ENCODE measurements at regions not wholly inside any gene's neighbourhood (a gene's known extent, or its start where the extent isn't known, plus 50 kb on each side); places are given as distances from the start of the nearest gene placed in this dataset.

DNA sequence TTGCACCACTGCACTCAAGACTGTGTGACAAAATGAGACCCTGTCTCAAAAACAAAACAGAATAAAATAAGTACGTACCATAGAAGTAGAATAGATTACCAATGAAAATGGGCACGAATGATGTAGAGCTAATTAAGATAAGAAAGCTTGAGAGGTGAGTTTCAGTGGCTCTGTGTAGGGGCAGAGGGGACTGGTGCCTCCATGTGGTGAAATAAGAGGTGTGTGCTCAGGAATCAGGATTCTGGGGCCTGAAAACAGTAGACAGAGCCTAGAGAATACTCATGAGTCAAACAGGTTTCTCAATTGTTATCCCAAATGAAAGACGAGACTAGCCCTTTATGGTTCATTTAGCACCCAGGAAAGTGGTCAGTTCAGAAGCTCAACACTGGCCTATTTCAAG is 1145.1 kb downstream of the FLRT2 start:
- no peaks in the 10 kb centered on the region for H3K9me3 ChIP-seq (ENCODE audit: control insufficient read depth, insufficient read depth, low read length)
- no peak overlapping the region for H3K9ac ChIP-seq (ENCODE audit: low read depth, low read length)
- H3K4me1 ChIP-seq (ENCODE audit: insufficient read depth, low read length) = no peaks in the 10 kb centered on the region
- H3K36me3 ChIP-seq (ENCODE audit: insufficient read depth, low read length) = no peaks in the 10 kb centered on the region

DNA sequence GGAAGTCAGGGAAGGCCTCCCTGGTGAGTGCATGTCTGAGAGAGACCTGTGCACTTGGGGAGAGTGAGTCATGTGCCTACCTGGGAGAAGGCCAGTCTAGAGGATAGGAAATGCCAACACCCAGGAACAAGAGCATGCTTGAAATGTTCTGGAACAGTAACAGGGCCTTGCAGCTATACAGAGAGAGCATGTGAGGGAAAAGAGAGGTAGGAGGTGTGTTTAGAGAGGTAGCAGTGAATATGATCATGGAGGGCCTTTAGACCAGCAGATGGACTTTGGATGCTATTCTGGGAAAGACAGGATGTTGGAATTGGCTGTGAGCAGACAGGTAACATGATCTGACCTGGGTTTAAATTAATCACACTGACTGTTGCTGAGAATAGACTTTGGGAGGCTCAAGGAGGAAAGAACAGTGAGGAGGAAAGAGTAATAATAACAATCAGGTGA is 1143.6 kb downstream of the FLRT2 start:
- H3K4me1 ChIP-seq (ENCODE audit: insufficient read depth, low read length) = no peaks in the 10 kb centered on the region
- no peak overlapping the region for H3K9ac ChIP-seq (ENCODE audit: low read depth, low read length)
- H3K9me3 ChIP-seq (ENCODE audit: control insufficient read depth, insufficient read depth, low read length) = no peaks in the 10 kb centered on the region
- no peaks in the 10 kb centered on the region for H3K36me3 ChIP-seq (ENCODE audit: insufficient read depth, low read length)

DNA sequence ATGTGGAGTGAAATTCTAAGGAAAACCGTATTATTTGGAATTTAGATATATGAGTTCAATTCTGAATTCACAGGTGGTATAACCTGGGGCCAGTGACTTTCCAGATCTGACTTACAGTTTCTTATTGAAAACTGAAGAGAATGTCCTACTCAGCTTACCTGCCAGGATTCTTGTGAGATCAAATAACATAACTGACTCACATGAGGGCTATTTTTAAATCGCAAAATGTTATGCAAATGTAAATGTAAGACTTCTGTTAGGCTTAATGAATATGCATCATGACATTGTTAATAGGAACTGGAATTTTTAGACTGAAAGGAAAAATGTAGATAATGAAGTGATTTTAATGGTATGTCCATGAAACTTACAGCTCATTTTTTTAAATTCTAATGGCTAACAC is 1142.1 kb downstream of the FLRT2 start:
- no peak overlapping the region for H3K9ac ChIP-seq (ENCODE audit: low read depth, low read length)

DNA sequence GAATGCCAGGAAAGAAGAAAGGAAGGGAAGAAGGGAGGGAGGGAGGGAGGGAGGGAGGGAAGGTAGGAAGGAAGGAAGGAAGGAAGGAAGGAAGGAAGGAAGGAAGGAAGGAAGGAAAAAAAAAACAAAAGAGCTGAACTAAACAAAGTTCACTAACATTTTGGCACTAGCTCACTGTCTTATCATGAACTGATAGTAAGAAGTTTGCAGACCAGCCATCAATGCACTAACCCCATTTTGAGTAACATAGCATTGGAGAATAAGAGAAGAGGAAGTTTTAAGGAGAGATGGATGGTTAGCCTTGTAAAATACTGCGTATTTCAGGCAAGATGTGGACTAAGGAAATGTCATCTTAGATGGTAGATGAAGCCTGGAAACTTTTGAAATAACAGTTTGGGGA is 1136.0 kb downstream of the FLRT2 start:
- no peaks in the 10 kb centered on the region for H3K9me3 ChIP-seq (ENCODE audit: control insufficient read depth, insufficient read depth, low read length)
- no peak overlapping the region for H3K9ac ChIP-seq (ENCODE audit: low read depth, low read length)
- no peaks in the 10 kb centered on the region for H3K4me1 ChIP-seq (ENCODE audit: insufficient read depth, low read length)
- no peaks in the 10 kb centered on the region for H3K36me3 ChIP-seq (ENCODE audit: insufficient read depth, low read length)

More for the DNA sequence above, 1142.1 kb downstream of the FLRT2 start:
- Histone ChIP-seq H3K9me3 (ENCODE audit: control insufficient read depth, insufficient read depth, low read length) (no peaks in the 10 kb centered on the region), H3K4me1 (ENCODE audit: insufficient read depth, low read length) (no peaks in the 10 kb centered on the region), H3K36me3 (ENCODE audit: insufficient read depth, low read length) (no peaks in the 10 kb centered on the region)

DNA sequence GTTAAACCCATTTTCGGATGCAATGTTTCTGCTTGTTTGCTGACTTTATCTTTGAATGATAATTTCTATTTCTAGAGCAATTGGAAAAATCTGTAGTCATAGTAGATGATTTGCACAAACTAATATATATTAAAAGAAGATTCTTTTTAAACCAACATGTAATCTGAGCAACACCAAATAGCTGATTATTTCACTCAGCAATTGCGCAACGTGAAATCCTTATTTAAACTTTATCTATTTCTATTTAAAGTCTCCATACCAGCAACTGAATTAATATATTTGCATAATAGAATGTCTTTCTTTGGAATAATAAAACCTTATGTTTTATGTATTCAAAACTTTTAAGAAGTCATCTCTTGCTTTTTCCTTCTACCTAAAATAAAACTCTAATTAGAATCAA is 1132.4 kb downstream of the FLRT2 start:
- H3K9ac ChIP-seq (ENCODE audit: low read depth, low read length) = no peak overlapping the region
- no peaks in the 10 kb centered on the region for H3K4me1 ChIP-seq (ENCODE audit: insufficient read depth, low read length)
- no peaks in the 10 kb centered on the region for H3K36me3 ChIP-seq (ENCODE audit: insufficient read depth, low read length)
- H3K9me3 ChIP-seq (ENCODE audit: control insufficient read depth, insufficient read depth, low read length) = no peaks in the 10 kb centered on the region

DNA sequence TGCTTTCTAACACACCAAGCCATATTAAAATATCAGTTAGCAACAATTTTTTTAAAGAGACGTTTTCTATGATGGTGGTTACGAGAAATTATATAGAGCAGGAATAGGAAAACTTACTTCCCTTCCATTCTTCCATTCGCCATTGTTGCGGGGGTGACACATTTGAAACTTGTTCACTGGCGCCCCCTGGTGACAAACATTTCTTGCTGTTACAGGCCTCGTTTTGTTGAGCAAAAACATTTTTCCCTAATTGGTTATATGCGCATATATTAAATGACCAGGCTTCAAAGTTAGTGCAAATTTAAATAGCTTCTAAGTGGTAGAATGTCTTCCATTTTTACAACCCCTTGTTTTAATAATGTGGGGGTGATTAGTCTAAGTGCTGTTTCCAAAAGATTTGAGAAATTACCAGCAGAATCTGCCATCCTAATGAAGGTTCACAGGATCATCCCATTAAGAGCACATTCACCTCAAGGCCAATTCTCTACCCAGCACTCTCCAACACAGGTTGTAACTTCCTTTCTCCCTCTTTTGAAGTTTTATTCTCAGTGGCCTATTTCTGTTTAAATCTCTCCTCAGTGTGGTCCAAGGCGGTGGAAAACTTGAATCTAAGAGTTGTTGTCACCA is 1124.7 kb downstream of the FLRT2 start:
- no peak overlapping the region for H3K9ac ChIP-seq (ENCODE audit: low read depth, low read length)
- H3K4me1 ChIP-seq (ENCODE audit: insufficient read depth, low read length) = peaks cover 3% of the 10 kb centered on the region; the same call in 1 of the 2 replicates
- no peaks in the 10 kb centered on the region for H3K9me3 ChIP-seq (ENCODE audit: control insufficient read depth, insufficient read depth, low read length)
- H3K36me3 ChIP-seq (ENCODE audit: insufficient read depth, low read length) = no peaks in the 10 kb centered on the region

DNA sequence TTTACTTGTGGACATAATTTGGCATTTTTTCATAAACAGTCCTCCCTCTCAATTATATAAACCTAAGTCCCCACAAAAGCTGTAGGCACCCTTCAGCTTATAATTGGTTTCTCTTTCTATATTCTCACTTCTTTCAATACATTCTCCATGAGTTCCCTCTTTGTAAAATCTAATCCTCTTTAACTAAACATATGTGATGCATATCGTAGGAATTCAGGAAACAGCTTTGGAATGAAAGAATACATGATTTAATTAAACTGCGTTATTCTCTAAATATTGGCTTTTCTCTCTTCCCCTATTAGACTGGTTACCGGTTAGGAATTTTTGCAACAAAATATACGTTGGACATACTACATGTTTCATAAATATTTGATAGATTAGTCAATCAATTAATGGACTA is 1122.6 kb downstream of the FLRT2 start:
- peaks cover 3% of the 10 kb centered on the region; the same call in 1 of the 2 replicates for H3K4me1 ChIP-seq (ENCODE audit: insufficient read depth, low read length)
- no peaks in the 10 kb centered on the region; the same call in 1 of the 2 replicates for H3K9me3 ChIP-seq (ENCODE audit: control insufficient read depth, insufficient read depth, low read length)
- H3K36me3 ChIP-seq (ENCODE audit: insufficient read depth, low read length) = no peaks in the 10 kb centered on the region
- H3K9ac ChIP-seq (ENCODE audit: low read depth, low read length) = no peak overlapping the region

DNA sequence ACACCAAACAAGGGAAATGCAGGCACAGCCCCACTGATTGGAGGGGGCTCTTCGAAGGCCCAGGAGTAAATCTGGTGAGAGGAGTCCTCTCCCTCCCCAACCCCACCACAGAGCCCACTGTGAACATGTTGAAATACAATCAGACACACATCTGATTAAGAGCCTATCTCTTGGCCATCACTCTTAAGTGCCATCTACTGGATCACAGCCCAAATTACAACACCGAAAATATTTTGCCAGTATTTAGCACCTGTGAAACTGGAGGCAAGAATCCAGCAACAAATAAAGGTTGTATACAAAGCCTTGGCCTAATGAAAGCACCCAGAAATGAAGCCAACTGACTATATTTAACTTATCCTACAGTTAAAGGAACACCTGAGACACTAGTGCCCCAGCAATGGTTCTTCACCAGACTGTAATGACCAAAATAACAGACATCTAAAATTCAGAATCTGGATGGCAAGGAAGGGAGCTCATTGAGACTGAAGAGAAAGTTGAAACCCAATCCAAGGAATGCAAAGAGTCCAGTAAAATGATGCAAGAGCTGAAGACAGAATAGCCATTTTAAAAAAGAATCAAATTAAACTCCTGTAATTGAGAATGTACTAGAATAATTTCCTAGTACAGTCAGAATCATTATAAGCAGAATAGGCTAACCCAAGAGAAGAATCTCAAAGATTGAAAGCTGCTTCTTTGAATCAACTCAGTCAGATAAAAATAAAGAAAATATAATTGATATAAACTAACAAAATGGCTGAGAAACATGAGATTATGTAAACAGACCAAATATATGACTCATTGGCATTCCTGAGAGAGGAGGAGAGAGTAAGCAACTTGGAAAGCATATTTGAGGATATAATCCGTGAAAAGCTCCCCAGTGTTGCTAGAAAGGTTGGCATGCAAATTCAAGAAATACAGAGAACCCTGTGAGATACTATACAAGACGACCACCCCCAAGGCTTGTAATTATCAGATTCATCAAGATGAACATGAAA is 1117.0 kb downstream of the FLRT2 start:
- Histone ChIP-seq H3K9me3 (ENCODE audit: control insufficient read depth, insufficient read depth, low read length) (no peaks in the 10 kb centered on the region; the same call in none of the 2 replicates), H3K36me3 (ENCODE audit: insufficient read depth, low read length) (no peaks in the 10 kb centered on the region), H3K9ac (ENCODE audit: low read depth, low read length) (no peak overlapping the region), H3K4me1 (ENCODE audit: insufficient read depth, low read length) (no peaks in the 10 kb centered on the region)

DNA sequence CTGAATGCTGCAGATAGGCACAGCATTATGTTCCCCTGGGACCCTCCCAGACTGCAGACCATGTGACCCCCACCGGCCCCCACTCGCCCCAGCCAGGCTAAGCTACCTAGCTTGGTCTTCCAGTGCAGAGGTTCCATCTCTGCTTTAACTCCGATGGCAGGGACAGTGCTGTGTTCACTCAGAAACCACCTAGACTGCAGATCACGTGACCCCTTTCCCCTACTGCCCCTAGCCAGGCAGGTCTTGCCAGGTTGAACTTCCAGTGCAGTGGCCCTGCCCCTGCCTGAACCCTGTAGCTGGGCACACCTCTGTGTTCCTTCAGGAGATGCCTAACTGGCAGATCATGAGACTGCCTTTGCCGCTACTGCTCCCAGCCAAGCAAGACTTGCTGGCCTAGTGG is 1116.2 kb downstream of the FLRT2 start:
- no peaks in the 10 kb centered on the region for H3K4me1 ChIP-seq (ENCODE audit: insufficient read depth, low read length)
- no peak overlapping the region for H3K9ac ChIP-seq (ENCODE audit: low read depth, low read length)
- no peaks in the 10 kb centered on the region; the same call in none of the 2 replicates for H3K9me3 ChIP-seq (ENCODE audit: control insufficient read depth, insufficient read depth, low read length)
- H3K36me3 ChIP-seq (ENCODE audit: insufficient read depth, low read length) = no peaks in the 10 kb centered on the region

DNA sequence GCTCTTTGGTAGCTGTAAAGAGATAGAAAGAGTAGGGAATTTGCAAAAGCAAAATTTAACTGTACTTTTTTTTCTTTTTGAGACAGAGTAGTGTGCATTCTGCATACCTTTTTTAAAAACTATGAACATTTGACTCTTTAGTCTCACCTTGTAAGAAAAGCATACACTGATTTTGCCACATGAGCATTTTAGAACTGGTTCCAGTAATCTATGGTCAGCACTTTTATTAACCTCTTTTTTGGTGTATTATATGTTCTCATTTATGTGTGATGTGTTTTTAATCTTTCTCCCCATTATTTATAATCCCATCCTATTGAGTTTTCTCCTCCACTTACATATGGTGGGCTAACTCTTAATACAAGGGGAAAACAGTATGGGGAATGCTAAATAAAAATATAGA is 1111.4 kb downstream of the FLRT2 start:
- Histone ChIP-seq H3K9me3 (ENCODE audit: control insufficient read depth, insufficient read depth, low read length) (no peaks in the 10 kb centered on the region), H3K36me3 (ENCODE audit: insufficient read depth, low read length) (no peaks in the 10 kb centered on the region), H3K4me1 (ENCODE audit: insufficient read depth, low read length) (no peaks in the 10 kb centered on the region), H3K9ac (ENCODE audit: low read depth, low read length) (no peak overlapping the region)

DNA sequence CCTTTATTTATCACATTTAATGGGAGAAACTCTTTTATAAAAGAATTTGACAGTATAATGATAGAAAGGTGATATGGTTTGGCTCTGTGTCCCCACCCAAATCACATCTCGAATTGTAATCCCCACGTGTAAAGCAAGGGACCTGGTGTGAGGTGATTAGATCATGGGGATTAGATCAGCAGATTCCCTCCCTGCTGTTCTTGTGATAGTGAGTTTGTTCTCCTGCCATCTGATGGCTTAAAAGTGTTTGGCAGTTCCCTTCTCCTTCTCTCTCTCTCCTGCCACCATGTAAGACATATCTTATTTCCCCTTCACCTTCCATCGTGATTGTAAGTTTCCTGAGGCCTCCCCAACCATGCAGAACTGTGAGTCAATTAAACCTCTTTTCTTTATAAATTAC is 1110.3 kb downstream of the FLRT2 start:
- H3K36me3 ChIP-seq (ENCODE audit: insufficient read depth, low read length) = no peaks in the 10 kb centered on the region
- no peak overlapping the region for H3K9ac ChIP-seq (ENCODE audit: low read depth, low read length)
- no peaks in the 10 kb centered on the region for H3K9me3 ChIP-seq (ENCODE audit: control insufficient read depth, insufficient read depth, low read length)
- H3K4me1 ChIP-seq (ENCODE audit: insufficient read depth, low read length) = no peaks in the 10 kb centered on the region

DNA sequence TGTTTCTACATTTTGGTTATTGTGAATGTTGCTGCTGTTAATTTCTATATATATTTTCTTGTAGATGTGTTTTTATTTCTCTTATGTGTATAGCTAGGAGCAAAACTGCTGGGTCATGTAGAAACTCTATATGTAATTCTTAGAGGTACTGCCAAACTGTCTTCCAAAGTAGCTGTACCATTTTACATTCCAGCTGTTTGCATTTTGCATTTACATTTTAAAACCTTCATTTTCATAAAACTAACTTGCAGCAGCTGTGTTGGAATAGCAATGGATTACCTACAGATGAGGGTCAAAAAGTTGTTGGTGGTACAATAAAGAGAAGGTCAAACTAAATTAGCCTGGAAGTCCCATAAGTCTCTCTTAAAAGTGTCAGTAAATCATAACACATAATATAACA is 1109.7 kb downstream of the FLRT2 start:
- no peaks in the 10 kb centered on the region for H3K36me3 ChIP-seq (ENCODE audit: insufficient read depth, low read length)
- no peak overlapping the region for H3K9ac ChIP-seq (ENCODE audit: low read depth, low read length)
- no peaks in the 10 kb centered on the region for H3K4me1 ChIP-seq (ENCODE audit: insufficient read depth, low read length)
- no peaks in the 10 kb centered on the region for H3K9me3 ChIP-seq (ENCODE audit: control insufficient read depth, insufficient read depth, low read length)

DNA sequence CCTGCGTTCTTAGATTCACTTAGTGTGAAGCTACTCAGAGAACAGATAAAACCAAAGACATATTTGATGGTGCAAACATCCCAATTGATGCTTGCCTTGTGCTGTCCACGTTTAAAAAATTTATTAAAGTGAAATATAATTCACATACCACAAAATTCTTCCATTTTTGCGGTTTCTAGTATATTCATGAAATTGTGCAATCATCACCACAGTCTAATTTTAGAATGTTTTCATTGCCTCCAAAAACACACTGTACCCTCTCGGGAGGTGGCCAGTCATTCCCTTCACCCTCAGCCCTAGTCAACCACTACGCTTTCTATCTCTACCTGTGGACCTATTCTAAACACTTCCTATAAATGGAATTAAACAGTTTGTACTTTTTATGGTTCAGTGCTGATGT is 1109.2 kb downstream of the FLRT2 start:
- H3K9me3 ChIP-seq (ENCODE audit: control insufficient read depth, insufficient read depth, low read length) = no peaks in the 10 kb centered on the region
- H3K36me3 ChIP-seq (ENCODE audit: insufficient read depth, low read length) = no peaks in the 10 kb centered on the region
- no peaks in the 10 kb centered on the region for H3K4me1 ChIP-seq (ENCODE audit: insufficient read depth, low read length)
- H3K9ac ChIP-seq (ENCODE audit: low read depth, low read length) = no peak overlapping the region

DNA sequence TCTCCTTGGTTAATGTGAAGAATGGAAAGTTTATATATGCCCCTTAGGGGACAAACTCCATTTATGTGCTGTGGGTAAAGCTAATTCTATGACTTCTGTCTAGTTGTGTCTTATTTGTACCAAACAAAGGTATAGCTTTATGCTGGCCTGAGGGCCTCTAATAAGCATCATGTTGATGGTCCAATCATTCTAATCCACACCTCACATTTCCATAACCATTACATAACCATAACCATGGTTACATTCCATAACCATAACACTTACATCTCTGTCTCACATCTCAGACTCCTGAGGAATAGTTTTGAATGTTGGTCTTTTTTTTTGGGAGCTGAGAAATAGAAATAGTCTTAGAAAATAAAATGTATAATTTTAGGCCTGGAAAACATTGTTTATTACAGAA is 1097.1 kb downstream of the FLRT2 start:
- no peaks in the 10 kb centered on the region for H3K4me1 ChIP-seq (ENCODE audit: insufficient read depth, low read length)
- no peaks in the 10 kb centered on the region for H3K9me3 ChIP-seq (ENCODE audit: control insufficient read depth, insufficient read depth, low read length)
- no peaks in the 10 kb centered on the region for H3K36me3 ChIP-seq (ENCODE audit: insufficient read depth, low read length)
- no peak overlapping the region for H3K9ac ChIP-seq (ENCODE audit: low read depth, low read length)

DNA sequence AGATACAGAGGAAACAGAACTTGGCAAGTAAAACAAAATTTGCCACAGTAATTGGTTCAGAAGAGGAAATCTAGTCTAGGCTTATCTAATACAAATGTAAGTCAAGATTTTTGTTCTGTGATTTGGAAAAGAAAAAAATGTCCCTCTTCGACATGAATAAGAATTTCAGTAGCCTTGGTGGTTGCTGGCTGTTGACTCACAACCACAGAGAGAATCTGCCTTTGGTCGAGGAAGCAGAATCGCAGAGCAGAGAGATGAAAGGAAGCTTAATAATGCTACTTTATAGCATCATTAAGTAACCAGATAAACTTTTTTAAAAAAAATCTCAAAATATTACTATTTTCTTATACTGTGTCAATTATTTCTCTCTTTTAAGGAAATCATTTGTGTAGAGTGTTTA is 1096.6 kb downstream of the FLRT2 start:
- Histone ChIP-seq H3K9me3 (ENCODE audit: control insufficient read depth, insufficient read depth, low read length) (no peaks in the 10 kb centered on the region), H3K9ac (ENCODE audit: low read depth, low read length) (no peak overlapping the region), H3K36me3 (ENCODE audit: insufficient read depth, low read length) (no peaks in the 10 kb centered on the region), H3K4me1 (ENCODE audit: insufficient read depth, low read length) (no peaks in the 10 kb centered on the region)

Data from ES-I3 (cell line).